A673 (cell line): ENCODE measurements at regions not wholly inside any gene's neighbourhood (a gene's known extent, or its start where the extent isn't known, plus 50 kb on each side); places are given as distances from the start of the nearest gene placed in this dataset.
"Not testable (repeated sequence)": the region's sequence is repeated elsewhere in the genome, so short reads cannot be mapped to it uniquely, and the experiment has no call there.

Experiments
- BruUV-seq: library from RNA; stranded (reverse); fragments of 400-500 nt; replicated peaks from 2 replicates; lab custom pipeline; 2021; lab: Mats Ljungman, UMichigan
- CTCF ChIA-PET: fragments of 300-600 bp; sonication (Branson Sonifier 250); formaldehyde crosslinking; loops from one replicate; lab custom pipeline; 2022; ENCODE audit warnings: antibody characterized with exemption; lab: Charles Lee
- POLR2A ChIA-PET: fragments of 300-600 bp; sonication (Branson Sonifier 250); formaldehyde crosslinking; loops from one replicate; lab custom pipeline; 2022; ENCODE audit warnings: antibody characterized with exemption; ENCODE audit not compliant: low non-redundant PET; lab: Charles Lee
- DNase-seq: peaks from one replicate; pipeline ENCODE4 v3.0.0-alpha.2; 2015; ENCODE audit warnings: low spot score
- H3K27ac ChIP-seq: fragments of 200-600 bp; sonication (generic); 2 replicates; pipeline ENCODE4 v1.5.1; 2016; ENCODE audit warnings: mixed run types, low read depth, mild to moderate bottlenecking, mixed read lengths, antibody characterized with exemption, low read length; ENCODE audit not compliant: poor library complexity, severe bottlenecking
- H3K27me3 ChIP-seq: fragments of 200-600 bp; sonication (generic); replicated peaks from 2 replicates; pipeline ENCODE4 v1.6.1; 2017; ENCODE audit warnings: mixed run types, low read depth, mild to moderate bottlenecking, mixed read lengths, antibody characterized with exemption, low read length; ENCODE audit not compliant: insufficient read depth, poor library complexity
- H3K36me3 ChIP-seq: fragments of 200-600 bp; sonication (generic); 2 replicates; pipeline ENCODE4 v1.6.1; 2016; ENCODE audit warnings: mixed run types, mild to moderate bottlenecking, mixed read lengths, antibody characterized with exemption, low read length; ENCODE audit not compliant: insufficient read depth, poor library complexity, severe bottlenecking
- H3K4me1 ChIP-seq: fragments of 200-600 bp; sonication (generic); 2 replicates; pipeline ENCODE4 v1.6.1; 2017; ENCODE audit warnings: mixed run types, mild to moderate bottlenecking, mixed read lengths, antibody characterized with exemption, low read length; ENCODE audit not compliant: insufficient read depth, poor library complexity, severe bottlenecking
- H3K4me3 ChIP-seq: fragments of 200-600 bp; sonication (generic); 2 replicates; pipeline ENCODE4 v1.5.1; 2016; ENCODE audit warnings: low read depth, mixed run types, mild to moderate bottlenecking, mixed read lengths, low read length; ENCODE audit not compliant: poor library complexity, severe bottlenecking
- H3K9me3 ChIP-seq: fragments of 200-600 bp; sonication (generic); 2 replicates; pipeline ENCODE4 v1.6.1; 2016; ENCODE audit warnings: mixed run types, low read depth, mild to moderate bottlenecking, mixed read lengths, antibody characterized with exemption, low read length; ENCODE audit not compliant: poor library complexity, severe bottlenecking
- CTCF ChIP-seq: fragments of 300-800, 200-600 bp; sonication (generic); conservative IDR thresholded peaks from 2 replicates; pipeline ENCODE4 v1.5.1; 2017; ENCODE audit warnings: low read depth, mild to moderate bottlenecking, antibody characterized with exemption, low read length, moderate library complexity, mixed read lengths
- EZH2 ChIP-seq: fragments of 200-600 bp; sonication (generic); IDR thresholded peaks from 2 replicates; pipeline ENCODE4 v1.6.1; 2017; ENCODE audit warnings: borderline replicate concordance, low read depth, mild to moderate bottlenecking, mixed read lengths, antibody characterized with exemption, low read length; ENCODE audit not compliant: poor library complexity, severe bottlenecking
- intact Hi-C: fragments of 100-400 bp; cut with micrococcal nuclease; formaldehyde crosslinking; loops from one replicate; pipeline ENCODE4 v1.10.0; 2022; ENCODE audit not compliant: unreplicated experiment

- H3K4me1 ChIP-seq, CTCF ChIA-PET, POLR2A ChIA-PET, BruUV-seq, H3K36me3 ChIP-seq, H3K9me3 ChIP-seq, H3K27me3 ChIP-seq, H3K4me3 ChIP-seq, H3K27ac ChIP-seq, intact Hi-C loops: not testable (repeated sequence)
- peak; percentile 5 for DNase-seq
Measured at GRCh38 chrX:139341855-139342593, 188.5 kb upstream of the F9 start.

GRCh38 chrX:139332441-139332840 is 198.1 kb upstream of the F9 start:
- no peak for TF ChIP-seq EZH2
- TF ChIP-seq CTCF, result no peak
- POLR2A ChIA-PET, result no interaction called here

GRCh38 chrX:139327355-139327754 is 203.2 kb upstream of the F9 start:
- Histone ChIP-seq H3K9me3 (peaks cover 3% of the 10 kb centered on the region), H3K4me3 (no peak overlapping the region), H3K27ac (no peak overlapping the region), H3K27me3 (no peaks in the 10 kb centered on the region), H3K4me1 (no peaks in the 10 kb centered on the region), H3K36me3 (no peaks in the 10 kb centered on the region)
- no TSS peak for BruUV-seq
- intact Hi-C loops, result no loop called here
- TF ChIP-seq EZH2, result no peak
- TF ChIP-seq CTCF, result no peak
- no peak for DNase-seq
- ChIA-PET CTCF (no interaction called here), POLR2A (no interaction called here)

More at GRCh38 chrX:139332441-139332840, 198.1 kb upstream of the F9 start:
- peaks cover 3% of the 10 kb centered on the region for H3K9me3 ChIP-seq
- no peak overlapping the region for H3K4me3 ChIP-seq
- intact Hi-C loops, result no loop called here
- no peaks in the 10 kb centered on the region for H3K4me1 ChIP-seq
- no peak for DNase-seq
- CTCF ChIA-PET, result no interaction called here
- no TSS peak for BruUV-seq
- H3K36me3 ChIP-seq, result no peaks in the 10 kb centered on the region
- H3K27ac ChIP-seq, result no peak overlapping the region
- no peaks in the 10 kb centered on the region for H3K27me3 ChIP-seq

- H3K9me3 ChIP-seq, result no peaks in the 10 kb centered on the region
- no peaks in the 10 kb centered on the region for H3K27me3 ChIP-seq
- H3K27ac ChIP-seq, result no peak overlapping the region
- no peak overlapping the region for H3K4me3 ChIP-seq
- no peaks in the 10 kb centered on the region for H3K36me3 ChIP-seq
- ChIA-PET CTCF (no interaction called here), POLR2A (no interaction called here)
- no TSS peak for BruUV-seq
- TF ChIP-seq CTCF (no peak), EZH2 (no peak)
- intact Hi-C loops, result no loop called here
- DNase-seq, result no peak
- no peaks in the 10 kb centered on the region for H3K4me1 ChIP-seq
Measured at GRCh38 chrX:139324756-139325155, 205.8 kb upstream of the F9 start.

GRCh38 chrX:139320661-139321354 is 209.7 kb upstream of the F9 start:
- not testable (repeated sequence) for DNase-seq

More at GRCh38 chrX:139320661-139321354, 209.7 kb upstream of the F9 start:
- H3K27me3 ChIP-seq, H3K27ac ChIP-seq, POLR2A ChIA-PET, H3K4me3 ChIP-seq, H3K4me1 ChIP-seq, H3K36me3 ChIP-seq, H3K9me3 ChIP-seq, intact Hi-C loops, BruUV-seq, CTCF ChIA-PET: not testable (repeated sequence)
